CD8-positive, alpha-beta memory T cell (primary cell): ENCODE measurements at regions not wholly inside any gene's neighbourhood (a gene's known extent, or its start where the extent isn't known, plus 50 kb on each side); places are given as distances from the start of the nearest gene placed in this dataset.

ENCODE experiments used
- CTCF ChIA-PET: fragments of 350-600 bp; sonication (Branson Sonifier 250); formaldehyde crosslinking; loops from one replicate; lab custom pipeline; 2021; ENCODE audit warnings: antibody characterized with exemption; lab: Charles Lee
- POLR2A ChIA-PET: fragments of 350-600 bp; sonication (Branson Sonifier 250); formaldehyde crosslinking; loops from one replicate; lab custom pipeline; 2021; ENCODE audit warnings: antibody characterized with exemption; lab: Charles Lee
- DNase-seq, 5 donors: peaks; one replicate each; pipeline versions ENCODE4 v3.0.0 to v3.0.0-alpha.2; 2020 to 2022; ENCODE audit warnings: mixed read lengths in 1 of 5
- H3K27ac ChIP-seq: one replicate; pipeline ENCODE4 v1.7.0; 2013; ENCODE audit warnings: low read depth, mild to moderate bottlenecking, low read length, moderate library complexity
- H3K27me3 ChIP-seq: 2 replicates; pipeline ENCODE4 v1.7.0; 2013; ENCODE audit warnings: low read length, mild to moderate bottlenecking; ENCODE audit not compliant: insufficient read depth, poor library complexity, severe bottlenecking
- H3K36me3 ChIP-seq: 2 replicates; pipeline ENCODE4 v1.7.0; 2013; ENCODE audit warnings: mild to moderate bottlenecking, low read length, moderate library complexity; ENCODE audit not compliant: insufficient read depth
- H3K4me1 ChIP-seq: 2 replicates; pipeline ENCODE4 v1.7.0; 2013; ENCODE audit warnings: mild to moderate bottlenecking, low read length, moderate library complexity; ENCODE audit not compliant: insufficient read depth
- H3K4me3 ChIP-seq: 2 replicates; pipeline ENCODE4 v1.7.0; 2013; ENCODE audit warnings: mild to moderate bottlenecking, low read length
- H3K9me3 ChIP-seq: 2 replicates; pipeline ENCODE4 v1.7.0; 2013; ENCODE audit warnings: mild to moderate bottlenecking, low read length
- H3K27ac Mint-ChIP-seq, 8 donors: one replicate each; pipeline ENCODE4 v1.8.0; 2020 to 2021; ENCODE audit warnings: mixed read lengths in 8 of 8, mild to moderate bottlenecking in 6 of 8, inconsistent platforms in 3 of 8, moderate library complexity in 3 of 8
- H3K27me3 Mint-ChIP-seq, 2 donors: one replicate each; pipeline ENCODE4 v1.8.0; 2020 to 2021; ENCODE audit warnings: mixed read lengths in 2 of 2, mild to moderate bottlenecking in 1 of 2, moderate library complexity in 1 of 2
- H3K36me3 Mint-ChIP-seq, 3 donors: one replicate each; pipeline ENCODE4 v1.8.0; 2020 to 2021; ENCODE audit warnings: mixed read lengths in 3 of 3, inconsistent platforms in 1 of 3, mild to moderate bottlenecking in 1 of 3
- H3K4me1 Mint-ChIP-seq, 3 donors: one replicate each; pipeline ENCODE4 v1.8.0; 2020 to 2021; ENCODE audit warnings: mixed read lengths in 3 of 3, inconsistent platforms in 1 of 3, mild to moderate bottlenecking in 1 of 3
- H3K4me3 Mint-ChIP-seq, 7 donors: one replicate each; pipeline ENCODE4 v1.8.0; 2020 to 2021; ENCODE audit warnings: mixed read lengths in 7 of 7, mild to moderate bottlenecking in 6 of 7, moderate library complexity in 4 of 7, inconsistent platforms in 2 of 7
- H3K9me3 Mint-ChIP-seq, 5 donors: one replicate each; pipeline ENCODE4 v1.8.0; 2020 to 2022; ENCODE audit warnings: mixed read lengths in 5 of 5, mild to moderate bottlenecking in 3 of 5, moderate library complexity in 2 of 5, inconsistent platforms in 1 of 5

DNA sequence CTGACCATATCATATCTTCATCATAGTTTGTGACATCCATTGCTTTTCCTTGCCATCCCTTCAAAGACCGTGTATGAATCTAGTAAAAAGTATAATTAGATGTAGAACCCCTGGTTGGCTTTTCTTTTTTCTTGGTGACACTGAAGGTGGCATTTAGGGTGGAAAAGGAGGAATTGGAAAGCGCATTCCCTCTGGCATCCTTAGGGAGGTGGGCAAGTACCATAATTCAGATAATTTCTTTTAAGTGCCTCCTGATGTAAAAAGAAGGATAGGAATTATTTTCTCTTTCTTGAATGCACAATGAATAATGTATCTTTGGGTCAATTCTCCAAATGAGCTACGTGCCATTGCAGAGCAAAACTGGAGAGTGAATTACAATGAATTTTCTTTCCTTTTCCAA, 73.2 kb upstream of the SMARCA2 start:
- Mint-ChIP-seq H3K4me1 (peaks cover 0 to 5% (median 0%) of the 10 kb centered on the region in 3 donors), H3K4me3 (no peak overlapping the region), H3K9me3 (no peaks in the 10 kb centered on the region), H3K27me3 (peaks cover 5% of the 10 kb centered on the region in 2 donors), H3K36me3 (no peaks in the 10 kb centered on the region), H3K27ac (no peak overlapping the region)
- Histone ChIP-seq H3K36me3 (no peaks in the 10 kb centered on the region), H3K4me1 (no peaks in the 10 kb centered on the region), H3K4me3 (no peak overlapping the region), H3K27me3 (no peaks in the 10 kb centered on the region), H3K27ac (no peak overlapping the region), H3K9me3 (no peaks in the 10 kb centered on the region)
- POLR2A ChIA-PET: no interaction called here
- no peak for DNase-seq
- CTCF ChIA-PET: interaction anchor here (1.2 to 1.5 kb wide), 2 partner anchors 126 to 145 kb away, joined by 3 to 7 read pairs; no protein-coding TSS in a partner anchor

DNA sequence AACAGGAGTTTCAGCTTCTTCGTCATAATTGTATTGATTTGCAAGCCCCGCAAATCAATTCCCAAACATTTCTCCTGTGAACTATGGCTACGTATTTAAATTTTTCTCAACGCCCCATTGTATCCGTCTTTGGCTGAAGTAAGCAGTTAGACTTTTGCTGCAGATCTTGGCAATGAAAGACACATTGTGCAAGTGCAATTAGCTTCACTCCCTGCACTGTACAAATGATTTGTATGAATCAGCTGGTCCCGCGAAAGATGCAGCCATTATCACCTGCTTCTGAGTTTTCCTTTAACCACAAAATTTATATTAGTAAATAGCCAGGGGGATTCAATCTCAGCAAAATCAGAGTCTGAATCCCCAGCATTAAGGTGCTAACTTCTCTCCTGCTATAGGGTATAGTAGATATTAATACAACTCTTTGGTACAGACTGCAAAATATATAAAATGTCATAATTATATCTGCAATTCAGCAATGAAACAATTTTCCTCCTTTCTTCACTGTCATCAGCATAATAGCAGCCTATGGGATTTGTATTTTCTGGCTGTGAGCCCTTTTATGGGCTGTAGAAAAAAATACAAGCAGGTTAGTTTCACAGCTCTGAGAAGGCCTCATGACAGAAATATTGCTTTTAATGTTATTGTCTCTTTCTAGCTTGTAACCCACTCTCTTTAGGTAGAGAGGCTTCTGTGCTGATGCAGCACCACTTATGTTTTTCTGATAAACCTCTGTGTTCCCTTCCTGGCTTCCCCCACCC, 68.4 kb upstream of the SMARCA2 start:
- H3K27me3 ChIP-seq: no peaks in the 10 kb centered on the region
- H3K36me3 Mint-ChIP-seq: no peaks in the 10 kb centered on the region
- no peak overlapping the region for H3K27ac Mint-ChIP-seq
- no peaks in the 10 kb centered on the region for H3K36me3 ChIP-seq
- H3K4me1 Mint-ChIP-seq: no peaks in the 10 kb centered on the region
- no peak for DNase-seq
- H3K27me3 Mint-ChIP-seq: peaks cover 0 to 3% of the 10 kb centered on the region in 2 donors
- ChIA-PET CTCF (interaction anchor here (1.0 kb wide), 1 partner anchor 16 kb away, joined by 3 read pairs; no protein-coding TSS in a partner anchor), POLR2A (no interaction called here)
- no peak overlapping the region for H3K4me3 ChIP-seq
- no peaks in the 10 kb centered on the region for H3K9me3 ChIP-seq
- H3K27ac ChIP-seq: no peak overlapping the region
- no peaks in the 10 kb centered on the region for H3K9me3 Mint-ChIP-seq
- no peak overlapping the region for H3K4me3 Mint-ChIP-seq
- no peaks in the 10 kb centered on the region for H3K4me1 ChIP-seq

GRCh38 chr9:1947438-1947837, 67.7 kb upstream of the SMARCA2 start:
- CTCF ChIA-PET: no interaction called here
- H3K9me3 Mint-ChIP-seq: no peaks in the 10 kb centered on the region
- DNase-seq: no peak
- H3K4me3 Mint-ChIP-seq: no peak overlapping the region
- no peaks in the 10 kb centered on the region for H3K36me3 ChIP-seq
- no peak overlapping the region for H3K4me3 ChIP-seq
- no peaks in the 10 kb centered on the region for H3K9me3 ChIP-seq
- H3K4me1 ChIP-seq: no peaks in the 10 kb centered on the region
- H3K36me3 Mint-ChIP-seq: no peaks in the 10 kb centered on the region
- no peak overlapping the region for H3K27ac ChIP-seq
- no peak overlapping the region for H3K27ac Mint-ChIP-seq
- POLR2A ChIA-PET: no interaction called here
- H3K4me1 Mint-ChIP-seq: no peaks in the 10 kb centered on the region
- no peaks in the 10 kb centered on the region for H3K27me3 ChIP-seq
- H3K27me3 Mint-ChIP-seq: no peaks in the 10 kb centered on the region

- Mint-ChIP-seq H3K36me3 (no peaks in the 10 kb centered on the region), H3K4me3 (no peak overlapping the region), H3K9me3 (no peaks in the 10 kb centered on the region), H3K27ac (no peak overlapping the region), H3K27me3 (peaks cover 0 to under 1% of the 10 kb centered on the region in 2 donors), H3K4me1 (no peaks in the 10 kb centered on the region)
- H3K36me3 ChIP-seq: no peaks in the 10 kb centered on the region
- H3K9me3 ChIP-seq: no peaks in the 10 kb centered on the region
- POLR2A ChIA-PET: no interaction called here
- CTCF ChIA-PET: no interaction called here
- no peak overlapping the region for H3K27ac ChIP-seq
- no peaks in the 10 kb centered on the region for H3K27me3 ChIP-seq
- no peak for DNase-seq
- H3K4me3 ChIP-seq: no peak overlapping the region
- no peaks in the 10 kb centered on the region for H3K4me1 ChIP-seq
These were observed 66.6 kb upstream of the SMARCA2 start for GRCh38 chr9:1948541-1948940.

DNA sequence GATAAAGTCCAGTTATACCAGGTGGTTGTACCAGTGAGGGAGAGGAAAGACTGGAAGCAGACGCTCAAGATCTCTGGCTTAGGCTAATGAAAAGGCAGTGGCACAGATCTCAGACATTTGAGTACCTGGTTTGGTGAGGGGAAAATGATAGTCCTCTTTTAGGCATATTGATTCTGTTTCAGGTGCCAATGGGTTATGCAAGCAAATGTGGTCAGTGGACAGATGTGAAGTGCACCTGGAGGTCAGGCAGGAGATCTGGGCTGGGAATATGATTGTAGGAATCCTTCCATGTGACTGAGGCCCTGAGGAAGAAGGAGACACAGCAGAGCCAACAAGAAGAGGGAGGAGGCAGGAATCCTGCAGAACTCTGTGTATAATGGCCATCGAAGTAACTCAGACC, 63.7 kb upstream of the SMARCA2 start:
- H3K27me3 Mint-ChIP-seq: peaks cover 0 to 2% of the 10 kb centered on the region in 2 donors
- ChIA-PET CTCF (no interaction called here), POLR2A (no interaction called here)
- no peaks in the 10 kb centered on the region for H3K4me1 Mint-ChIP-seq
- Histone ChIP-seq H3K27me3 (no peaks in the 10 kb centered on the region), H3K4me3 (no peak overlapping the region), H3K4me1 (no peaks in the 10 kb centered on the region), H3K27ac (no peak overlapping the region), H3K36me3 (no peaks in the 10 kb centered on the region), H3K9me3 (no peaks in the 10 kb centered on the region)
- no peaks in the 10 kb centered on the region for H3K36me3 Mint-ChIP-seq
- H3K4me3 Mint-ChIP-seq: no peak overlapping the region
- no peak overlapping the region for H3K27ac Mint-ChIP-seq
- DNase-seq: no peak
- no peaks in the 10 kb centered on the region for H3K9me3 Mint-ChIP-seq

GRCh38 chr9:1952001-1952400, 63.1 kb upstream of the SMARCA2 start:
- no peak overlapping the region for H3K27ac Mint-ChIP-seq
- no peaks in the 10 kb centered on the region for H3K36me3 Mint-ChIP-seq
- no peaks in the 10 kb centered on the region for H3K27me3 ChIP-seq
- no peaks in the 10 kb centered on the region for H3K4me1 ChIP-seq
- no peak overlapping the region for H3K27ac ChIP-seq
- CTCF ChIA-PET: no interaction called here
- no peaks in the 10 kb centered on the region for H3K9me3 ChIP-seq
- no peak overlapping the region for H3K4me3 Mint-ChIP-seq
- H3K27me3 Mint-ChIP-seq: peaks cover 0 to 2% of the 10 kb centered on the region in 2 donors
- H3K9me3 Mint-ChIP-seq: no peaks in the 10 kb centered on the region
- no peaks in the 10 kb centered on the region for H3K4me1 Mint-ChIP-seq
- no peak overlapping the region for H3K4me3 ChIP-seq
- no peak for DNase-seq
- no peaks in the 10 kb centered on the region for H3K36me3 ChIP-seq
- POLR2A ChIA-PET: no interaction called here

DNA sequence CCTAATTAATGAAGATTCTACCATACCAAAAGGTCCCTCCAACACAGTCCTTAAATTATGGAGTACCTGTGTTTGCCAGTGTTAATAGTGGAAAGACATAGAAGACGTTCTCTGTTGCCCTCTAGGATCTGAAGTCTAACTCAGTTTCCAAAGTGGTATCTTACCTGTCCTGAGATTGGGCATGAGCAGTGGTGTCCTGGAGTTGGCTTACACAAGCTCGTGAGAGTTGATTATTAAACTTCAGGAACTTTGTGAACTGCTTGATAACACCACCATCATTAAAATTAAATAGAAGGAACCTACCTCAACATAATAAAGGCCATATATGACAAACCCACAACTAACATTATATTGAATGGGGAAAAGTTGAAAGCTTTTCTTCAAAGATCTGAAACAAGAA, 60.9 kb upstream of the SMARCA2 start:
- no peaks in the 10 kb centered on the region for H3K9me3 Mint-ChIP-seq
- no peak overlapping the region for H3K27ac Mint-ChIP-seq
- ChIA-PET POLR2A (no interaction called here), CTCF (no interaction called here)
- peaks cover 0 to 2% of the 10 kb centered on the region in 2 donors for H3K27me3 Mint-ChIP-seq
- no peak for DNase-seq
- H3K4me1 ChIP-seq: no peaks in the 10 kb centered on the region
- no peaks in the 10 kb centered on the region for H3K27me3 ChIP-seq
- H3K36me3 ChIP-seq: no peaks in the 10 kb centered on the region
- no peak overlapping the region for H3K27ac ChIP-seq
- H3K9me3 ChIP-seq: no peaks in the 10 kb centered on the region
- no peaks in the 10 kb centered on the region for H3K36me3 Mint-ChIP-seq
- no peaks in the 10 kb centered on the region for H3K4me1 Mint-ChIP-seq
- no peak overlapping the region for H3K4me3 ChIP-seq
- H3K4me3 Mint-ChIP-seq: no peak overlapping the region

DNA sequence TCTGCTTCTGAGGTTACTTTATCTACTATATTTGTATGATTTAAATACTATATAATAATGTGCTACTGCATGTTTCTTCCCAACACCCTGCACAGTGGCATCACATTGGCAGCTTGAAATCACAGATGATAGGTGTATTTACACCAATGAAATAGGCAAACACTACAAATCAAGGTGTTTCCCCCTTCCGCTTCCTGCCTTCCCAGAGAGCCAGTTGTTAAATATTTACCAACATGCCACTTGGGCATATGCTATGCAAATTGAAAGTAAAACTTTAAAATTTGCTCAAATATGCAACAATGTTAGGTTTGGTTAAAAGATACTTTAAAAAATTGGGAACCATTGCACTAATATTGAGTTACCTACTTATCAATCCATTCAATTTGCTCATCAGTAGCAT, 58.2 kb upstream of the SMARCA2 start:
- Histone ChIP-seq H3K27ac (no peak overlapping the region), H3K9me3 (no peaks in the 10 kb centered on the region), H3K4me3 (no peak overlapping the region), H3K36me3 (no peaks in the 10 kb centered on the region), H3K27me3 (no peaks in the 10 kb centered on the region), H3K4me1 (no peaks in the 10 kb centered on the region)
- ChIA-PET CTCF (no interaction called here), POLR2A (no interaction called here)
- H3K36me3 Mint-ChIP-seq: no peaks in the 10 kb centered on the region
- no peak for DNase-seq
- H3K4me1 Mint-ChIP-seq: no peaks in the 10 kb centered on the region
- H3K27me3 Mint-ChIP-seq: peaks cover 0 to 2% of the 10 kb centered on the region in 2 donors
- H3K27ac Mint-ChIP-seq: no peak overlapping the region
- H3K9me3 Mint-ChIP-seq: no peaks in the 10 kb centered on the region
- no peak overlapping the region for H3K4me3 Mint-ChIP-seq
